ENCODE measurements at regions not wholly inside any gene's neighbourhood (a gene's known extent, or its start where the extent isn't known, plus 50 kb on each side); places are given as distances from the start of the nearest gene placed in this dataset.

GRCh38 chr1:198919667-198920398, 281.0 kb downstream of the PTPRC start:
- Histone ChIP-seq H3K36me3 (ENCODE audit: control insufficient read depth, insufficient read depth, low read length) (no peaks in the 10 kb centered on the region; the same call in 1 of the 2 replicates), H3K4me1 (ENCODE audit: control insufficient read depth, insufficient read depth, low read length) (peaks cover 21% of the 10 kb centered on the region; the same call in 1 of the 2 replicates), H3K9me3 (ENCODE audit: control insufficient read depth, insufficient read depth, low read depth, low read length) (no peaks in the 10 kb centered on the region), H3K4me3 (ENCODE audit: low read depth in 2 of 2, low read length in 2 of 2) (no peak overlapping the region), H3K27me3 (ENCODE audit: control insufficient read depth, insufficient read depth, low read length) (no peaks in the 10 kb centered on the region), H3K27ac (ENCODE audit: low read length) (no peak overlapping the region; the same call in 1 of the 2 replicates)
- intact Hi-C loops (cut with micrococcal nuclease; ENCODE audit: unreplicated experiment) (no loop called here), in situ Hi-C loops (cut with HindIII; ENCODE audit: low pct_unique_long_range_greater_than_20kb, low sequenced_read_pairs) (no loop called here)
- no TSS peak for BruUV-seq (replicated peaks)
- ChIA-PET POLR2A (no interaction called here), CTCF (no interaction called here)
- DNase-seq (ENCODE audit: low read depth, low spot score) (no peak), ATAC-seq (no peak)
- no peak for TF ChIP-seq TCF7L2 (IDR thresholded peaks at IDR 0.05; ENCODE audit: low read depth, low read length)
- TF ChIP-seq POLR2AphosphoS5 (IDR thresholded peaks at IDR 0.05; ENCODE audit: low read depth, low read length): no peak
- no peak for TF ChIP-seq REST (IDR thresholded peaks at IDR 0.05; ENCODE audit: insufficient read depth in 1 of 2, low read depth in 2 of 2, low read length in 1 of 2)
- TF ChIP-seq, protein P1, sequence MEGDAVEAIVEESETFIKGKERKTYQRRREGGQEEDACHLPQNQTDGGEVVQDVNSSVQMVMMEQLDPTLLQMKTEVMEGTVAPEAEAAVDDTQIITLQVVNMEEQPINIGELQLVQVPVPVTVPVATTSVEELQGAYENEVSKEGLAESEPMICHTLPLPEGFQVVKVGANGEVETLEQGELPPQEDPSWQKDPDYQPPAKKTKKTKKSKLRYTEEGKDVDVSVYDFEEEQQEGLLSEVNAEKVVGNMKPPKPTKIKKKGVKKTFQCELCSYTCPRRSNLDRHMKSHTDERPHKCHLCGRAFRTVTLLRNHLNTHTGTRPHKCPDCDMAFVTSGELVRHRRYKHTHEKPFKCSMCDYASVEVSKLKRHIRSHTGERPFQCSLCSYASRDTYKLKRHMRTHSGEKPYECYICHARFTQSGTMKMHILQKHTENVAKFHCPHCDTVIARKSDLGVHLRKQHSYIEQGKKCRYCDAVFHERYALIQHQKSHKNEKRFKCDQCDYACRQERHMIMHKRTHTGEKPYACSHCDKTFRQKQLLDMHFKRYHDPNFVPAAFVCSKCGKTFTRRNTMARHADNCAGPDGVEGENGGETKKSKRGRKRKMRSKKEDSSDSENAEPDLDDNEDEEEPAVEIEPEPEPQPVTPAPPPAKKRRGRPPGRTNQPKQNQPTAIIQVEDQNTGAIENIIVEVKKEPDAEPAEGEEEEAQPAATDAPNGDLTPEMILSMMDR (IDR thresholded peaks at IDR 0.05): no peak
- no peak for TF ChIP-seq SIN3A (IDR thresholded peaks at IDR 0.05; ENCODE audit: borderline replicate concordance, insufficient read depth, low read depth, low read length)

DNA sequence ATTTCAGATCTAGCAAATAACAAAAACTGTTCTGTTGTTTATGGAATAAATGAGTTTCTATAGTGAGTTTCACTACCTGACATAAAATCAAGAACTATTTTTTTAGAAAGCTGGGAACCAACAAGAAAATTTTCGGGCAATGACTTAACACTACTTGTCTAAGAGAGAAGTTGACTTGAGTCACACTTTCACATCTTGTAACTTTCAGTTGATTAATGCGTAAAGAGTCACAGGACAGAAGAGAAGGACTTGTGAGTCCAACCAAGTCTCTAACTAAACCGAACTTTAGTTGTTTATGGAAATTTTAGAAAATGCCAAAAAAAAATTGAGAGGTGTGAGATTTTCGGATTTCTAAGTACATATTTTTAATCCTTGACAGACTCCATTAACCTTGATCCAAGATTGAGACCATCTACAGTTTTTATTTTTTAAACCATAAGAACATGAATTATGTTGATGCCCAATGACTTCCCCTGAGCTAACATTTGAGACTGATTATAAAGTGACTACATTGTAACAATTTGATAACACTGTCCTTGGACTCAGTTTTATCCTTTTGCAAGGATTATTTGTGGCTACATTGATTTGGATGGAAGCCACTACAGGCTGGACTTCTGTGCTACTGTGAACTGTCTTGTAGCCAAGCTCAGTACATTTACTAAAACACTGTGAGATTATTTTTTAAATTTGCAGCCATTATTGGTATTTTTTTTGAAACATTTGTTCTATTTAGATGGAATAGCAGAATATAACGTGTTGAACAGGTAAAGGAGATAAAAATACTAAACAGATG, 284.0 kb downstream of the PTPRC start:
- no peak for ATAC-seq
- Histone ChIP-seq H3K27ac (ENCODE audit: low read length) (no peak overlapping the region), H3K4me3 (ENCODE audit: low read depth in 2 of 2, low read length in 2 of 2) (no peak overlapping the region), H3K4me1 (ENCODE audit: control insufficient read depth, insufficient read depth, low read length) (peaks cover 6% of the 10 kb centered on the region; the same call in 1 of the 2 replicates), H3K36me3 (ENCODE audit: control insufficient read depth, insufficient read depth, low read length) (no peaks in the 10 kb centered on the region; the same call in 1 of the 2 replicates), H3K9me3 (ENCODE audit: control insufficient read depth, insufficient read depth, low read depth, low read length) (no peaks in the 10 kb centered on the region), H3K27me3 (ENCODE audit: control insufficient read depth, insufficient read depth, low read length) (no peaks in the 10 kb centered on the region)
- ChIA-PET CTCF (no interaction called here), POLR2A (no interaction called here)
- BruUV-seq (replicated peaks): no TSS peak
- intact Hi-C loops (cut with micrococcal nuclease; ENCODE audit: unreplicated experiment) (no loop called here), in situ Hi-C loops (cut with HindIII; ENCODE audit: low pct_unique_long_range_greater_than_20kb, low sequenced_read_pairs) (no loop called here)
- DNase-seq (ENCODE audit: low read depth, low spot score): no peak
- no peak for TF ChIP-seq POLR2AphosphoS5 (IDR thresholded peaks at IDR 0.05; ENCODE audit: low read depth, low read length)
- TF ChIP-seq, protein P1 (IDR thresholded peaks at IDR 0.05): no peak
- no peak for TF ChIP-seq TCF7L2 (IDR thresholded peaks at IDR 0.05; ENCODE audit: low read depth, low read length)
- TF ChIP-seq SIN3A (IDR thresholded peaks at IDR 0.05; ENCODE audit: borderline replicate concordance, insufficient read depth, low read depth, low read length): no peak
- TF ChIP-seq REST (IDR thresholded peaks at IDR 0.05; ENCODE audit: insufficient read depth in 1 of 2, low read depth in 2 of 2, low read length in 1 of 2): no peak
